B cell (primary cell): ENCODE measurements at regions not wholly inside any gene's neighbourhood (a gene's known extent, or its start where the extent isn't known, plus 50 kb on each side); places are given as distances from the start of the nearest gene placed in this dataset.

Experiments
- CTCF ChIP-seq: fragments of 200-600 bp; IDR thresholded peaks from one replicate; pipeline ENCODE4 v1.8.0; 2022; ENCODE audit warnings: antibody characterized with exemption, mild to moderate bottlenecking
- EZH2 ChIP-seq: IDR thresholded peaks from 2 replicates; pipeline ENCODE4 v1.6.1; 2012; ENCODE audit warnings: borderline replicate concordance, low read depth, mild to moderate bottlenecking, moderate library complexity, low read length; ENCODE audit not compliant: insufficient read depth, poor library complexity, severe bottlenecking

GRCh38 chr13:44155422-44156293 is 218.0 kb upstream of the SERP2 start:
- no peak for TF ChIP-seq CTCF
- no peak for TF ChIP-seq EZH2
